ENCODE measurements at regions not wholly inside any gene's neighbourhood (a gene's known extent, or its start where the extent isn't known, plus 50 kb on each side); places are given as distances from the start of the nearest gene placed in this dataset.

- Histone ChIP-seq H3K36me3 (ENCODE audit: control insufficient read depth, insufficient read depth, low read length) (no peaks in the 10 kb centered on the region), H3K27me3 (ENCODE audit: control insufficient read depth, insufficient read depth, low read length) (no peaks in the 10 kb centered on the region), H3K4me3 (ENCODE audit: low read length) (no peak overlapping the region), H3K4me1 (ENCODE audit: control insufficient read depth, insufficient read depth, low read length) (no peaks in the 10 kb centered on the region), H3K9ac (ENCODE audit: low read length) (no peak overlapping the region), H3K27ac (ENCODE audit: low read depth, low read length) (no peak overlapping the region)
Observed at GRCh38 chr7:25970356-25970755, 181.6 kb upstream of the NFE2L3 start.

- Histone ChIP-seq H3K9ac (ENCODE audit: low read length) (no peak overlapping the region), H3K4me3 (ENCODE audit: low read length) (no peak overlapping the region), H3K27me3 (ENCODE audit: control insufficient read depth, insufficient read depth, low read length) (no peaks in the 10 kb centered on the region), H3K27ac (ENCODE audit: low read depth, low read length) (no peak overlapping the region), H3K4me1 (ENCODE audit: control insufficient read depth, insufficient read depth, low read length) (no peaks in the 10 kb centered on the region), H3K36me3 (ENCODE audit: control insufficient read depth, insufficient read depth, low read length) (no peaks in the 10 kb centered on the region)
Observed at GRCh38 chr7:25970911-25971310, 181.1 kb upstream of the NFE2L3 start.

- Histone ChIP-seq H3K4me3 (ENCODE audit: low read length) (no peak overlapping the region), H3K27ac (ENCODE audit: low read depth, low read length) (no peak overlapping the region), H3K36me3 (ENCODE audit: control insufficient read depth, insufficient read depth, low read length) (no peaks in the 10 kb centered on the region), H3K4me1 (ENCODE audit: control insufficient read depth, insufficient read depth, low read length) (no peaks in the 10 kb centered on the region), H3K9ac (ENCODE audit: low read length) (no peak overlapping the region), H3K27me3 (ENCODE audit: control insufficient read depth, insufficient read depth, low read length) (no peaks in the 10 kb centered on the region)
Observed at GRCh38 chr7:25976630-25977029, 175.4 kb upstream of the NFE2L3 start.

- Histone ChIP-seq H3K27me3 (ENCODE audit: control insufficient read depth, insufficient read depth, low read length) (no peaks in the 10 kb centered on the region), H3K27ac (ENCODE audit: low read depth, low read length) (no peak overlapping the region)
Observed at GRCh38 chr7:25978466-25978865, 173.5 kb upstream of the NFE2L3 start.

GRCh38 chr7:25979605-25980004 lies 172.4 kb upstream of the NFE2L3 start:
- no peak overlapping the region for H3K9ac ChIP-seq (ENCODE audit: low read length)
- H3K27me3 ChIP-seq (ENCODE audit: control insufficient read depth, insufficient read depth, low read length) = no peaks in the 10 kb centered on the region
- H3K36me3 ChIP-seq (ENCODE audit: control insufficient read depth, insufficient read depth, low read length) = no peaks in the 10 kb centered on the region
- H3K4me1 ChIP-seq (ENCODE audit: control insufficient read depth, insufficient read depth, low read length) = no peaks in the 10 kb centered on the region
- H3K4me3 ChIP-seq (ENCODE audit: low read length) = no peak overlapping the region
- no peak overlapping the region for H3K27ac ChIP-seq (ENCODE audit: low read depth, low read length)

More at GRCh38 chr7:25978466-25978865, 173.5 kb upstream of the NFE2L3 start:
- Histone ChIP-seq H3K4me3 (ENCODE audit: low read length) (no peak overlapping the region), H3K4me1 (ENCODE audit: control insufficient read depth, insufficient read depth, low read length) (no peaks in the 10 kb centered on the region), H3K36me3 (ENCODE audit: control insufficient read depth, insufficient read depth, low read length) (no peaks in the 10 kb centered on the region), H3K9ac (ENCODE audit: low read length) (no peak overlapping the region)

GRCh38 chr7:25982684-25983083 lies 169.3 kb upstream of the NFE2L3 start:
- no peak overlapping the region for H3K4me3 ChIP-seq (ENCODE audit: low read length)
- H3K4me1 ChIP-seq (ENCODE audit: control insufficient read depth, insufficient read depth, low read length) = no peaks in the 10 kb centered on the region
- no peak overlapping the region for H3K27ac ChIP-seq (ENCODE audit: low read depth, low read length)
- H3K9ac ChIP-seq (ENCODE audit: low read length) = no peak overlapping the region
- H3K36me3 ChIP-seq (ENCODE audit: control insufficient read depth, insufficient read depth, low read length) = no peaks in the 10 kb centered on the region
- no peaks in the 10 kb centered on the region for H3K27me3 ChIP-seq (ENCODE audit: control insufficient read depth, insufficient read depth, low read length)

GRCh38 chr7:25985196-25985595 lies 166.8 kb upstream of the NFE2L3 start:
- Histone ChIP-seq H3K27ac (ENCODE audit: low read depth, low read length) (no peak overlapping the region), H3K9ac (ENCODE audit: low read length) (no peak overlapping the region), H3K4me3 (ENCODE audit: low read length) (no peak overlapping the region), H3K36me3 (ENCODE audit: control insufficient read depth, insufficient read depth, low read length) (no peaks in the 10 kb centered on the region), H3K27me3 (ENCODE audit: control insufficient read depth, insufficient read depth, low read length) (no peaks in the 10 kb centered on the region), H3K4me1 (ENCODE audit: control insufficient read depth, insufficient read depth, low read length) (no peaks in the 10 kb centered on the region)

GRCh38 chr7:25988640-25989039 lies 163.4 kb upstream of the NFE2L3 start:
- no peaks in the 10 kb centered on the region for H3K4me1 ChIP-seq (ENCODE audit: control insufficient read depth, insufficient read depth, low read length)
- H3K27me3 ChIP-seq (ENCODE audit: control insufficient read depth, insufficient read depth, low read length) = no peaks in the 10 kb centered on the region
- H3K4me3 ChIP-seq (ENCODE audit: low read length) = no peak overlapping the region
- no peak overlapping the region for H3K27ac ChIP-seq (ENCODE audit: low read depth, low read length)
- no peak overlapping the region for H3K9ac ChIP-seq (ENCODE audit: low read length)
- H3K36me3 ChIP-seq (ENCODE audit: control insufficient read depth, insufficient read depth, low read length) = no peaks in the 10 kb centered on the region

- no peaks in the 10 kb centered on the region for H3K4me1 ChIP-seq (ENCODE audit: control insufficient read depth, insufficient read depth, low read length)
- H3K27me3 ChIP-seq (ENCODE audit: control insufficient read depth, insufficient read depth, low read length) = no peaks in the 10 kb centered on the region
- H3K4me3 ChIP-seq (ENCODE audit: low read length) = no peak overlapping the region
- no peaks in the 10 kb centered on the region for H3K36me3 ChIP-seq (ENCODE audit: control insufficient read depth, insufficient read depth, low read length)
- H3K9ac ChIP-seq (ENCODE audit: low read length) = no peak overlapping the region
- H3K27ac ChIP-seq (ENCODE audit: low read depth, low read length) = no peak overlapping the region
Observed at GRCh38 chr7:25989140-25989705, 162.8 kb upstream of the NFE2L3 start.

- Histone ChIP-seq H3K4me1 (ENCODE audit: control insufficient read depth, insufficient read depth, low read length) (no peaks in the 10 kb centered on the region), H3K27me3 (ENCODE audit: control insufficient read depth, insufficient read depth, low read length) (no peaks in the 10 kb centered on the region), H3K27ac (ENCODE audit: low read depth, low read length) (no peak overlapping the region), H3K4me3 (ENCODE audit: low read length) (no peak overlapping the region), H3K9ac (ENCODE audit: low read length) (no peak overlapping the region), H3K36me3 (ENCODE audit: control insufficient read depth, insufficient read depth, low read length) (no peaks in the 10 kb centered on the region)
Observed at GRCh38 chr7:25994433-25994994, 157.5 kb upstream of the NFE2L3 start.

GRCh38 chr7:25995216-25995615 lies 156.8 kb upstream of the NFE2L3 start:
- no peaks in the 10 kb centered on the region for H3K27me3 ChIP-seq (ENCODE audit: control insufficient read depth, insufficient read depth, low read length)
- no peak overlapping the region for H3K27ac ChIP-seq (ENCODE audit: low read depth, low read length)
- no peaks in the 10 kb centered on the region for H3K4me1 ChIP-seq (ENCODE audit: control insufficient read depth, insufficient read depth, low read length)
- no peak overlapping the region for H3K4me3 ChIP-seq (ENCODE audit: low read length)
- H3K36me3 ChIP-seq (ENCODE audit: control insufficient read depth, insufficient read depth, low read length) = no peaks in the 10 kb centered on the region
- H3K9ac ChIP-seq (ENCODE audit: low read length) = no peak overlapping the region

- Histone ChIP-seq H3K27ac (ENCODE audit: low read depth, low read length) (no peak overlapping the region), H3K4me3 (ENCODE audit: low read length) (no peak overlapping the region), H3K36me3 (ENCODE audit: control insufficient read depth, insufficient read depth, low read length) (no peaks in the 10 kb centered on the region), H3K4me1 (ENCODE audit: control insufficient read depth, insufficient read depth, low read length) (no peaks in the 10 kb centered on the region), H3K9ac (ENCODE audit: low read length) (no peak overlapping the region), H3K27me3 (ENCODE audit: control insufficient read depth, insufficient read depth, low read length) (no peaks in the 10 kb centered on the region)
Observed at GRCh38 chr7:25996006-25996408, 156.0 kb upstream of the NFE2L3 start.

- Histone ChIP-seq H3K27me3 (ENCODE audit: control insufficient read depth, insufficient read depth, low read length) (no peaks in the 10 kb centered on the region), H3K36me3 (ENCODE audit: control insufficient read depth, insufficient read depth, low read length) (no peaks in the 10 kb centered on the region), H3K9ac (ENCODE audit: low read length) (no peak overlapping the region), H3K4me1 (ENCODE audit: control insufficient read depth, insufficient read depth, low read length) (no peaks in the 10 kb centered on the region), H3K4me3 (ENCODE audit: low read length) (no peak overlapping the region), H3K27ac (ENCODE audit: low read depth, low read length) (no peak overlapping the region)
Observed at GRCh38 chr7:25998499-25998898, 153.5 kb upstream of the NFE2L3 start.

Measured in rectal smooth muscle tissue (tissue), 1 donor.